A549 (cell line): ENCODE measurements at regions not wholly inside any gene's neighbourhood (a gene's known extent, or its start where the extent isn't known, plus 50 kb on each side); places are given as distances from the start of the nearest gene placed in this dataset.

Experiments
- ATAC-seq, 2 experiments: fragments of 200-7000 bp in 1 of 2; fragments of >200 bp in 1 of 2; cut with Nextera tagmentation in 1 of 2; cut with Tn5 transposase in 1 of 2; 3 replicates each; pipeline versions ENCODE4 v1.8.0 to v1.9.1; 2018 to 2020; ENCODE audit warnings: mild to moderate bottlenecking in 1 of 2, moderate library complexity in 1 of 2
- CTCF ChIA-PET: fragments of 300-600 bp; sonication (Branson Sonifier 250); formaldehyde crosslinking; extraction: SDS; loops from one replicate; lab custom pipeline; 2021; ENCODE audit warnings: antibody characterized with exemption, inconsistent platforms; lab: Yijun Ruan, JAX
- POLR2A ChIA-PET: fragments of 350-600 bp; formaldehyde crosslinking; extraction: SDS; loops from one replicate; lab custom pipeline; 2021; ENCODE audit warnings: antibody characterized with exemption, inconsistent platforms; lab: Yijun Ruan, JAX
- DNase-seq, 2 experiments: peaks; one replicate each; pipeline versions ENCODE4 v3.0.0 to v3.0.0-alpha.2; 2011 to 2016; ENCODE audit warnings: low read depth in 1 of 2, low spot score in 1 of 2
- FAIRE-seq: peaks from 2 replicates; lab custom pipeline; 2011; peaks lifted over from hg19 to GRCh38; lab: Jason Lieb, UNC
- H3K27ac ChIP-seq, 2 experiments: fragments of >200 bp; sonication (Bioruptor Twin); formaldehyde crosslinking; 3 replicates each; pipeline ENCODE4 v1.5.1; 2016 to 2017
- H3K4me1 ChIP-seq: fragments of >200 bp; sonication (Bioruptor Twin); formaldehyde crosslinking; 3 replicates; pipeline ENCODE4 v1.6.1; 2016
- H3K4me2 ChIP-seq: fragments of >200 bp; sonication (Bioruptor Twin); formaldehyde crosslinking; 3 replicates; pipeline ENCODE4 v1.6.1; 2016
- H3K4me3 ChIP-seq: fragments of >200 bp; sonication (Bioruptor Twin); formaldehyde crosslinking; 3 replicates; pipeline ENCODE4 v1.5.1; 2016
- H3K9me3 ChIP-seq: fragments of >200 bp; sonication (Bioruptor Twin); formaldehyde crosslinking; 3 replicates; pipeline ENCODE4 v1.6.1; 2016
- BCL3 ChIP-seq: fragments of >200 bp; sonication (Bioruptor Twin); formaldehyde crosslinking; IDR thresholded peaks from 3 replicates; pipeline ENCODE4 v1.6.1; 2016
- CBX2 ChIP-seq: fragments of 200-600 bp; sonication (generic); IDR thresholded peaks from 2 replicates; pipeline ENCODE4 v1.6.1; 2016; ENCODE audit warnings: low read depth, mild to moderate bottlenecking, borderline replicate concordance
- CTCF ChIP-seq: fragments of >200 bp; sonication (Bioruptor Twin); formaldehyde crosslinking; IDR thresholded peaks from 3 replicates; pipeline ENCODE4 v1.5.1; 2016
- EHF ChIP-seq: fragments of 250-450 bp; sonication (Bioruptor Pico); IDR thresholded peaks from 2 replicates; pipeline ENCODE4 v1.5.0; 2020; ENCODE audit warnings: mild to moderate bottlenecking
- EHMT2 ChIP-seq: fragments of 200-600 bp; sonication (generic); IDR thresholded peaks from 2 replicates; pipeline ENCODE4 v1.6.1; 2016; ENCODE audit warnings: antibody characterized with exemption, low read depth, mild to moderate bottlenecking, moderate library complexity
- EP300 ChIP-seq, 2 experiments: fragments of >200 bp; sonication (Bioruptor Twin); formaldehyde crosslinking; IDR thresholded peaks; 2 replicates in 1 of 2; 3 replicates in 1 of 2; pipeline ENCODE4 v1.6.1; 2016 to 2017
- ESRRA ChIP-seq: fragments of 150-350 bp; IDR thresholded peaks from 2 replicates; pipeline ENCODE4 v1.6.1; 2014; ENCODE audit warnings: mild to moderate bottlenecking, low read length, borderline replicate concordance
- GATA3 ChIP-seq: IDR thresholded peaks from 2 replicates; pipeline ENCODE4 v1.6.1; 2012; ENCODE audit warnings: borderline replicate concordance
- HES2 ChIP-seq: fragments of >200 bp; sonication (Bioruptor Twin); formaldehyde crosslinking; IDR thresholded peaks from 2 replicates; pipeline ENCODE4 v1.6.1; 2016
- HOXA7 ChIP-seq: fragments of 250-450 bp; sonication (Bioruptor Pico); IDR thresholded peaks from 2 replicates; pipeline ENCODE4 v1.5.0; 2020; ENCODE audit warnings: mild to moderate bottlenecking, moderate library complexity
- HOXB5 ChIP-seq: fragments of 250-450 bp; sonication (Bioruptor Pico); IDR thresholded peaks from 2 replicates; pipeline ENCODE4 v1.5.0; 2020; ENCODE audit warnings: mild to moderate bottlenecking, moderate library complexity
- JUN ChIP-seq, 2 experiments: fragments of >200 bp; sonication (Bioruptor Twin); formaldehyde crosslinking; IDR thresholded peaks; 2 replicates in 1 of 2; 3 replicates in 1 of 2; pipeline ENCODE4 v1.6.1; 2016 to 2017
- JUNB ChIP-seq: fragments of >200 bp; sonication (Bioruptor Twin); formaldehyde crosslinking; IDR thresholded peaks from 2 replicates; pipeline ENCODE4 v1.6.1; 2016
- MYC ChIP-seq: IDR thresholded peaks from 2 replicates; pipeline ENCODE4 v1.6.1; 2012; ENCODE audit warnings: mild to moderate bottlenecking, inconsistent platforms, low read length, improper control_type of control experiment, borderline replicate concordance
- NPAS2 ChIP-seq: fragments of 250-450 bp; sonication (Bioruptor Pico); IDR thresholded peaks from 2 replicates; pipeline ENCODE4 v1.8.0; 2022; ENCODE audit warnings: mild to moderate bottlenecking, moderate library complexity, borderline replicate concordance
- NR3C1 ChIP-seq: fragments of >200 bp; sonication (Bioruptor Twin); formaldehyde crosslinking; IDR thresholded peaks from 3 replicates; pipeline ENCODE4 v1.6.1; 2017
- PBX3 ChIP-seq: IDR thresholded peaks from 2 replicates; pipeline ENCODE4 v1.6.1; 2012
- PHF8 ChIP-seq: fragments of 200-600 bp; sonication (generic); IDR thresholded peaks from 2 replicates; pipeline ENCODE4 v1.6.1; 2016; ENCODE audit warnings: low read depth, mild to moderate bottlenecking, antibody characterized with exemption, moderate library complexity, borderline replicate concordance
- RAD21 ChIP-seq, 2 experiments: fragments of >200 bp in 1 of 2; sonication (Bioruptor Twin) in 1 of 2; formaldehyde crosslinking in 1 of 2; IDR thresholded peaks in 1 of 2; conservative IDR thresholded peaks in 1 of 2; 2 replicates in 1 of 2; 3 replicates in 1 of 2; pipeline ENCODE4 v1.6.1; 2012 to 2018; ENCODE audit warnings: inconsistent platforms in 1 of 2
- RARB ChIP-seq: fragments of 250-450 bp; sonication (Bioruptor Pico); IDR thresholded peaks from 2 replicates; pipeline ENCODE4 v1.8.0; 2021; ENCODE audit warnings: mild to moderate bottlenecking, moderate library complexity
- RCOR1 ChIP-seq: fragments of 150-350 bp; IDR thresholded peaks from 2 replicates; pipeline ENCODE4 v1.6.1; 2014; ENCODE audit warnings: antibody characterized with exemption, low read length, low read depth
- RFX5 ChIP-seq: fragments of 450-650 bp; IDR thresholded peaks from 2 replicates; pipeline ENCODE4 v1.7.1; 2014; ENCODE audit warnings: antibody characterized with exemption, mild to moderate bottlenecking, moderate library complexity
- TFCP2L1 ChIP-seq: fragments of 250-450 bp; sonication (Bioruptor Pico); IDR thresholded peaks from 2 replicates; pipeline ENCODE4 v1.5.0; 2021; ENCODE audit warnings: mild to moderate bottlenecking
- USF2 ChIP-seq: fragments of 450-650 bp; IDR thresholded peaks from 2 replicates; pipeline ENCODE4 v1.6.1; 2014; ENCODE audit warnings: antibody characterized with exemption
- ZC3H11A ChIP-seq: fragments of 450-650 bp; IDR thresholded peaks from 2 replicates; pipeline ENCODE4 v1.6.1; 2014; ENCODE audit warnings: antibody characterized with exemption, mild to moderate bottlenecking
- ZFP36 ChIP-seq: fragments of 450-650 bp; IDR thresholded peaks from 2 replicates; pipeline ENCODE4 v1.6.1; 2014; ENCODE audit warnings: borderline replicate concordance; ENCODE audit not compliant: partially characterized antibody
- ZNF302 ChIP-seq: fragments of 250-450 bp; sonication (Bioruptor Pico); IDR thresholded peaks from 2 replicates; pipeline ENCODE4 v1.9.0; 2021; ENCODE audit warnings: inconsistent platforms, mild to moderate bottlenecking, moderate library complexity
- ZSCAN20 ChIP-seq: fragments of 250-450 bp; sonication (Bioruptor Pico); IDR thresholded peaks from 2 replicates; pipeline ENCODE4 v1.8.0; 2022; ENCODE audit warnings: mild to moderate bottlenecking, moderate library complexity
- WGBS: methylation state at CpG from one replicate; pipeline ENCODE4 v1.1.6; 2017; ENCODE audit errors: missing lambda C conversion rate; 5-methylcytosine and 5-hydroxymethylcytosine counted together

GRCh38 chr5:58246461-58246944 is 213.4 kb downstream of the PLK2 start:
- Histone ChIP-seq H3K27ac (peak overlapping the region; percentile 9 to 49; a peak in 3 of 6 replicates), H3K9me3 (no peaks in the 10 kb centered on the region), H3K4me1 (peaks cover 20% of the 10 kb centered on the region), H3K4me3 (no peak overlapping the region), H3K4me2 (peak overlapping the region; percentile 22)
- no peak for FAIRE-seq
- POLR2A ChIA-PET, result no interaction called here
- ATAC-seq, result peak in 1 of 2 experiments; percentile 47; a peak in 3 of 6 replicates
- CTCF ChIA-PET, result interaction anchor here (1.5 kb wide), 1 partner anchor 467 kb away, joined by 5 read pairs; no protein-coding TSS in a partner anchor
- no peak for DNase-seq
- TF ChIP-seq RAD21 (conservative IDR thresholded peaks at IDR 0.05 in 1 of 2, IDR thresholded peaks at IDR 0.05 in 1 of 2) (no peak), PBX3 (no peak), JUNB (no peak), RARB (CRISPR knock-in tag) (no peak), JUN (IDR thresholded peaks at IDR 0.05) (no peak), HOXA7 (CRISPR knock-in tag) (no peak), RCOR1 (no peak), HOXB5 (CRISPR knock-in tag) (no peak), TFCP2L1 (CRISPR knock-in tag) (no peak), ESRRA (no peak), USF2 (no peak), NPAS2 (no peak), NR3C1 (no peak), CBX2 (no peak), GATA3 (no peak), ZSCAN20 (CRISPR knock-in tag) (no peak)
- 28% methylated on average over 3 of the region's 3 CpGs for WGBS

- peaks cover 24% of the 10 kb centered on the region for H3K4me1 ChIP-seq
- ChIA-PET CTCF (interaction anchor here (0.7 to 1.5 kb wide), 2 partner anchors 33 to 466 kb away, joined by 4 to 5 read pairs; no protein-coding TSS in a partner anchor), POLR2A (no interaction called here)
- ATAC-seq (no peak), DNase-seq (no peak), FAIRE-seq (no peak)
- peak overlapping the region in 1 of 2 experiments; percentile 47; a peak in 1 of 6 replicates for H3K27ac ChIP-seq
- TF ChIP-seq HES2 (no peak), BCL3 (no peak), RFX5 (no peak), ZNF302 (CRISPR knock-in tag) (no peak), PHF8 (no peak), MYC (no peak), EHF (no peak), JUNB (no peak), ZC3H11A (no peak), EP300 (IDR thresholded peaks at IDR 0.05) (no peak), EHMT2 (no peak), HOXA7 (CRISPR knock-in tag) (no peak), ZFP36 (no peak), PBX3 (no peak), TFCP2L1 (CRISPR knock-in tag) (no peak), CTCF (no peak), RCOR1 (no peak)
- H3K9me3 ChIP-seq, result no peaks in the 10 kb centered on the region
- H3K4me2 ChIP-seq, result no peak overlapping the region
- no peak overlapping the region for H3K4me3 ChIP-seq
- 64% methylated on average over 3 of the region's 3 CpGs for WGBS
Observed at GRCh38 chr5:58245476-58245840, 214.4 kb downstream of the PLK2 start.
